Spleen (tissue), 7 donors: ENCODE measurements at regions not wholly inside any gene's neighbourhood (a gene's known extent, or its start where the extent isn't known, plus 50 kb on each side); places are given as distances from the start of the nearest gene placed in this dataset.

Experiments
- CTCF ChIP-seq, 11 experiments: fragments of 200-600 bp in 7 of 11; fragments of 450-650 bp in 4 of 11; sonication (generic) in 4 of 11; IDR thresholded peaks in 8 of 11; conservative IDR thresholded peaks in 3 of 11; 1 replicate in 7 of 11; 2 replicates in 4 of 11; pipeline versions ENCODE4 v1.4.0 to v1.8.0; 2016 to 2021; ENCODE audit warnings: antibody characterized with exemption in 11 of 11, inconsistent platforms in 4 of 11, mild to moderate bottlenecking in 1 of 11
- POLR2A ChIP-seq, 3 donors: fragments of 450-650 bp; IDR thresholded peaks; one replicate each; pipeline ENCODE4 v1.5.1; 2017; ENCODE audit warnings: antibody characterized with exemption in 3 of 3, mild to moderate bottlenecking in 1 of 3
- POLR2AphosphoS5 ChIP-seq, 3 donors: sonication (generic); formaldehyde crosslinking; IDR thresholded peaks; one replicate each; pipeline ENCODE4 v1.5.1; 2017; ENCODE audit warnings: antibody characterized with exemption in 3 of 3
- donor health status: DM: no; HTN: no; CAD: no; lungs with moderate emphysema.
- donor health status: DM: no; HTN: no; CAD: no.
- donor health status: DM: no; HTN: no; CAD: no.

GRCh38 chr21:22352088-22352487, 1353.9 kb downstream of the NCAM2 start:
- TF ChIP-seq CTCF (IDR thresholded peaks at IDR 0.05 in 8 of 11, conservative IDR thresholded peaks at IDR 0.05 in 3 of 11) (no peak), POLR2A (IDR thresholded peaks at IDR 0.05) (no peak), POLR2AphosphoS5 (IDR thresholded peaks at IDR 0.05) (no peak)
